SK-N-SH treated with all-trans-retinoic acid at 6 μM for 48 hours (cell line): ENCODE measurements at regions not wholly inside any gene's neighbourhood (a gene's known extent, or its start where the extent isn't known, plus 50 kb on each side); places are given as distances from the start of the nearest gene placed in this dataset.

Experiments used
- CSDC2 ChIP-seq: fragments of 250-450 bp; sonication (Bioruptor Pico); IDR thresholded peaks from 2 replicates; pipeline ENCODE4 v1.5.0; 2020; ENCODE audit warnings: mild to moderate bottlenecking, moderate library complexity
- PATZ1 ChIP-seq: fragments of 250-450 bp; sonication (Bioruptor Pico); IDR thresholded peaks from 2 replicates; pipeline ENCODE4 v1.8.0; 2020; ENCODE audit warnings: mild to moderate bottlenecking, moderate library complexity, borderline replicate concordance
- PPARA ChIP-seq: fragments of 250-450 bp; sonication (Bioruptor Pico); IDR thresholded peaks from 2 replicates; pipeline ENCODE4 v1.5.0; 2020; ENCODE audit warnings: mild to moderate bottlenecking, borderline replicate concordance
- SNAI2 ChIP-seq: fragments of 250-450 bp; sonication (Bioruptor Pico); IDR thresholded peaks from 2 replicates; pipeline ENCODE4 v1.5.0; 2020; ENCODE audit warnings: mild to moderate bottlenecking, moderate library complexity
- TCF4 ChIP-seq: fragments of 250-450 bp; sonication (Bioruptor Pico); IDR thresholded peaks from 2 replicates; pipeline ENCODE4 v1.8.0; 2021; ENCODE audit warnings: mild to moderate bottlenecking, moderate library complexity, borderline replicate concordance
- TOX ChIP-seq: fragments of 250-450 bp; sonication (Bioruptor Pico); IDR thresholded peaks from 2 replicates; pipeline ENCODE4 v1.8.0; 2021; ENCODE audit warnings: mild to moderate bottlenecking, moderate library complexity, borderline replicate concordance
- TSHZ2 ChIP-seq: fragments of 250-450 bp; sonication (Bioruptor Pico); IDR thresholded peaks from 2 replicates; pipeline ENCODE4 v1.5.0; 2020; ENCODE audit warnings: mild to moderate bottlenecking, moderate library complexity
- ZFP3 ChIP-seq: fragments of 250-450 bp; sonication (Bioruptor Pico); IDR thresholded peaks from 2 replicates; pipeline ENCODE4 v1.5.0; 2020; ENCODE audit warnings: mild to moderate bottlenecking, moderate library complexity
- TF ChIP-seq, protein P1 (sequence below): fragments of 250-450 bp; sonication (Bioruptor Pico); IDR thresholded peaks from 2 replicates; pipeline ENCODE4 v1.8.0; 2021; ENCODE audit warnings: low read depth, mild to moderate bottlenecking, moderate library complexity, borderline replicate concordance
- TF ChIP-seq, protein P2 (sequence below): fragments of 250-450 bp; sonication (Bioruptor Pico); IDR thresholded peaks from 2 replicates; pipeline ENCODE4 v1.5.1; 2020; ENCODE audit warnings: low read depth, mild to moderate bottlenecking, moderate library complexity

- TF ChIP-seq SNAI2, result no peak
- TF ChIP-seq PATZ1 (CRISPR knock-in tag), result no peak
- no peak for TF ChIP-seq ZFP3 (CRISPR knock-in tag)
- TF ChIP-seq, protein P1, sequence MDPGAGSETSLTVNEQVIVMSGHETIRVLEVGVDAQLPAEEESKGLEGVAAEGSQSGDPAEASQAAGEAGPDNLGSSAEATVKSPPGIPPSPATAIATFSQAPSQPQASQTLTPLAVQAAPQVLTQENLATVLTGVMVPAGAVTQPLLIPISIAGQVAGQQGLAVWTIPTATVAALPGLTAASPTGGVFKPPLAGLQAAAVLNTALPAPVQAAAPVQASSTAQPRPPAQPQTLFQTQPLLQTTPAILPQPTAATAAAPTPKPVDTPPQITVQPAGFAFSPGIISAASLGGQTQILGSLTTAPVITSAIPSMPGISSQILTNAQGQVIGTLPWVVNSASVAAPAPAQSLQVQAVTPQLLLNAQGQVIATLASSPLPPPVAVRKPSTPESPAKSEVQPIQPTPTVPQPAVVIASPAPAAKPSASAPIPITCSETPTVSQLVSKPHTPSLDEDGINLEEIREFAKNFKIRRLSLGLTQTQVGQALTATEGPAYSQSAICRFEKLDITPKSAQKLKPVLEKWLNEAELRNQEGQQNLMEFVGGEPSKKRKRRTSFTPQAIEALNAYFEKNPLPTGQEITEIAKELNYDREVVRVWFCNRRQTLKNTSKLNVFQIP (CRISPR knock-in tag), result no peak
- TF ChIP-seq TOX, result no peak
- no peak for TF ChIP-seq TSHZ2
- TF ChIP-seq, protein P2, sequence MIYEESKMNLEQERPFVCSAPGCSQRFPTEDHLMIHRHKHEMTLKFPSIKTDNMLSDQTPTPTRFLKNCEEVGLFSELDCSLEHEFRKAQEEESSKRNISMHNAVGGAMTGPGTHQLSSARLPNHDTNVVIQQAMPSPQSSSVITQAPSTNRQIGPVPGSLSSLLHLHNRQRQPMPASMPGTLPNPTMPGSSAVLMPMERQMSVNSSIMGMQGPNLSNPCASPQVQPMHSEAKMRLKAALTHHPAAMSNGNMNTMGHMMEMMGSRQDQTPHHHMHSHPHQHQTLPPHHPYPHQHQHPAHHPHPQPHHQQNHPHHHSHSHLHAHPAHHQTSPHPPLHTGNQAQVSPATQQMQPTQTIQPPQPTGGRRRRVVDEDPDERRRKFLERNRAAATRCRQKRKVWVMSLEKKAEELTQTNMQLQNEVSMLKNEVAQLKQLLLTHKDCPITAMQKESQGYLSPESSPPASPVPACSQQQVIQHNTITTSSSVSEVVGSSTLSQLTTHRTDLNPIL, result no peak
- TF ChIP-seq PPARA (CRISPR knock-in tag), result no peak
- no peak for TF ChIP-seq CSDC2
- TF ChIP-seq TCF4 (CRISPR knock-in tag), result no peak
These were observed 192.0 kb downstream of the SYT10 start for GRCh38 chr12:33247625-33248024.
